ENCODE measurements at regions not wholly inside any gene's neighbourhood (a gene's known extent, or its start where the extent isn't known, plus 50 kb on each side); places are given as distances from the start of the nearest gene placed in this dataset.
"Not testable (repeated sequence)": the region's sequence is repeated elsewhere in the genome, so short reads cannot be mapped to it uniquely, and the experiment has no call there.

- not testable (repeated sequence) for H3K27me3 ChIP-seq (ENCODE audit: insufficient read depth, low read length); H3K4me1 ChIP-seq (ENCODE audit: insufficient read depth, low read length); H3K9me3 ChIP-seq (ENCODE audit: low read length); H3K36me3 ChIP-seq (ENCODE audit: insufficient read depth, low read length); H3K4me3 ChIP-seq (ENCODE audit: low read length); H2AFZ ChIP-seq (ENCODE audit: low read depth, low read length)
Measured at GRCh38 chr2:7441841-7442240, 524.6 kb downstream of the RNF144A start.

- H3K4me3 ChIP-seq (ENCODE audit: low read length), result no peak overlapping the region
- no peaks in the 10 kb centered on the region for H3K36me3 ChIP-seq (ENCODE audit: insufficient read depth, low read length)
- H3K27me3 ChIP-seq (ENCODE audit: insufficient read depth, low read length), result no peaks in the 10 kb centered on the region
- no peaks in the 10 kb centered on the region for H3K9me3 ChIP-seq (ENCODE audit: low read length)
- no peak overlapping the region for H2AFZ ChIP-seq (ENCODE audit: low read depth, low read length)
- H3K4me1 ChIP-seq (ENCODE audit: insufficient read depth, low read length), result no peaks in the 10 kb centered on the region
Measured at GRCh38 chr2:7444626-7445025, 527.4 kb downstream of the RNF144A start.

GRCh38 chr2:7448578-7449264 lies 531.5 kb downstream of the RNF144A start:
- H3K9me3 ChIP-seq (ENCODE audit: low read length), result no peaks in the 10 kb centered on the region

GRCh38 chr2:7449298-7449697 lies 532.1 kb downstream of the RNF144A start:
- Histone ChIP-seq H3K4me1 (ENCODE audit: insufficient read depth, low read length) (no peaks in the 10 kb centered on the region), H3K9me3 (ENCODE audit: low read length) (no peaks in the 10 kb centered on the region), H3K27me3 (ENCODE audit: insufficient read depth, low read length) (no peaks in the 10 kb centered on the region), H2AFZ (ENCODE audit: low read depth, low read length) (no peak overlapping the region), H3K4me3 (ENCODE audit: low read length) (no peak overlapping the region), H3K36me3 (ENCODE audit: insufficient read depth, low read length) (no peaks in the 10 kb centered on the region)

More at GRCh38 chr2:7448578-7449264, 531.5 kb downstream of the RNF144A start:
- Histone ChIP-seq H3K4me1 (ENCODE audit: insufficient read depth, low read length) (no peaks in the 10 kb centered on the region), H3K36me3 (ENCODE audit: insufficient read depth, low read length) (no peaks in the 10 kb centered on the region), H2AFZ (ENCODE audit: low read depth, low read length) (no peak overlapping the region), H3K27me3 (ENCODE audit: insufficient read depth, low read length) (no peaks in the 10 kb centered on the region), H3K4me3 (ENCODE audit: low read length) (no peak overlapping the region)

- no peaks in the 10 kb centered on the region for H3K36me3 ChIP-seq (ENCODE audit: insufficient read depth, low read length)
- H3K9me3 ChIP-seq (ENCODE audit: low read length), result no peaks in the 10 kb centered on the region
- no peaks in the 10 kb centered on the region for H3K4me1 ChIP-seq (ENCODE audit: insufficient read depth, low read length)
- H3K4me3 ChIP-seq (ENCODE audit: low read length), result no peak overlapping the region
- H2AFZ ChIP-seq (ENCODE audit: low read depth, low read length), result no peak overlapping the region
- no peaks in the 10 kb centered on the region for H3K27me3 ChIP-seq (ENCODE audit: insufficient read depth, low read length)
Measured at GRCh38 chr2:7450188-7450832, 533.1 kb downstream of the RNF144A start.

- Histone ChIP-seq H3K36me3 (ENCODE audit: insufficient read depth, low read length) (no peaks in the 10 kb centered on the region), H3K9me3 (ENCODE audit: low read length) (no peaks in the 10 kb centered on the region), H3K4me3 (ENCODE audit: low read length) (no peak overlapping the region), H3K4me1 (ENCODE audit: insufficient read depth, low read length) (no peaks in the 10 kb centered on the region), H3K27me3 (ENCODE audit: insufficient read depth, low read length) (no peaks in the 10 kb centered on the region), H2AFZ (ENCODE audit: low read depth, low read length) (no peak overlapping the region)
Measured at GRCh38 chr2:7450833-7451190, 533.6 kb downstream of the RNF144A start.

GRCh38 chr2:7452110-7452876 lies 535.1 kb downstream of the RNF144A start:
- Histone ChIP-seq H3K4me1 (ENCODE audit: insufficient read depth, low read length) (peaks cover 6% of the 10 kb centered on the region), H3K27me3 (ENCODE audit: insufficient read depth, low read length) (no peaks in the 10 kb centered on the region), H3K9me3 (ENCODE audit: low read length) (no peaks in the 10 kb centered on the region), H3K36me3 (ENCODE audit: insufficient read depth, low read length) (no peaks in the 10 kb centered on the region), H3K4me3 (ENCODE audit: low read length) (no peak overlapping the region), H2AFZ (ENCODE audit: low read depth, low read length) (no peak overlapping the region)

- Histone ChIP-seq H3K4me1 (ENCODE audit: insufficient read depth, low read length) (peaks cover 6% of the 10 kb centered on the region), H3K27me3 (ENCODE audit: insufficient read depth, low read length) (no peaks in the 10 kb centered on the region), H3K4me3 (ENCODE audit: low read length) (no peak overlapping the region), H2AFZ (ENCODE audit: low read depth, low read length) (no peak overlapping the region), H3K36me3 (ENCODE audit: insufficient read depth, low read length) (no peaks in the 10 kb centered on the region), H3K9me3 (ENCODE audit: low read length) (no peaks in the 10 kb centered on the region)
Measured at GRCh38 chr2:7454592-7454991, 537.4 kb downstream of the RNF144A start.

GRCh38 chr2:7456762-7457161 lies 539.5 kb downstream of the RNF144A start:
- Histone ChIP-seq H3K4me1 (ENCODE audit: insufficient read depth, low read length) (peaks cover 6% of the 10 kb centered on the region), H3K36me3 (ENCODE audit: insufficient read depth, low read length) (no peaks in the 10 kb centered on the region), H3K9me3 (ENCODE audit: low read length) (no peaks in the 10 kb centered on the region), H3K27me3 (ENCODE audit: insufficient read depth, low read length) (no peaks in the 10 kb centered on the region), H2AFZ (ENCODE audit: low read depth, low read length) (no peak overlapping the region), H3K4me3 (ENCODE audit: low read length) (no peak overlapping the region)

- H3K4me1 ChIP-seq (ENCODE audit: insufficient read depth, low read length), result peaks cover 6% of the 10 kb centered on the region
- H3K27me3 ChIP-seq (ENCODE audit: insufficient read depth, low read length), result no peaks in the 10 kb centered on the region
- H3K4me3 ChIP-seq (ENCODE audit: low read length), result no peak overlapping the region
- no peaks in the 10 kb centered on the region for H3K36me3 ChIP-seq (ENCODE audit: insufficient read depth, low read length)
- no peak overlapping the region for H2AFZ ChIP-seq (ENCODE audit: low read depth, low read length)
- no peaks in the 10 kb centered on the region for H3K9me3 ChIP-seq (ENCODE audit: low read length)
Measured at GRCh38 chr2:7458066-7458465, 540.9 kb downstream of the RNF144A start.

- no peaks in the 10 kb centered on the region for H3K9me3 ChIP-seq (ENCODE audit: low read length)
- no peak overlapping the region for H3K4me3 ChIP-seq (ENCODE audit: low read length)
- H3K27me3 ChIP-seq (ENCODE audit: insufficient read depth, low read length), result no peaks in the 10 kb centered on the region
- no peaks in the 10 kb centered on the region for H3K36me3 ChIP-seq (ENCODE audit: insufficient read depth, low read length)
- H3K4me1 ChIP-seq (ENCODE audit: insufficient read depth, low read length), result no peaks in the 10 kb centered on the region
- H2AFZ ChIP-seq (ENCODE audit: low read depth, low read length), result no peak overlapping the region
Measured at GRCh38 chr2:7467782-7468447, 550.7 kb downstream of the RNF144A start.

- Histone ChIP-seq H3K27me3 (ENCODE audit: insufficient read depth, low read length) (no peaks in the 10 kb centered on the region), H3K4me3 (ENCODE audit: low read length) (no peak overlapping the region), H2AFZ (ENCODE audit: low read depth, low read length) (no peak overlapping the region), H3K4me1 (ENCODE audit: insufficient read depth, low read length) (no peaks in the 10 kb centered on the region), H3K9me3 (ENCODE audit: low read length) (no peaks in the 10 kb centered on the region), H3K36me3 (ENCODE audit: insufficient read depth, low read length) (no peaks in the 10 kb centered on the region)
Measured at GRCh38 chr2:7468448-7468828, 551.2 kb downstream of the RNF144A start.

GRCh38 chr2:7468955-7469354 lies 551.7 kb downstream of the RNF144A start:
- no peaks in the 10 kb centered on the region for H3K27me3 ChIP-seq (ENCODE audit: insufficient read depth, low read length)
- no peaks in the 10 kb centered on the region for H3K4me1 ChIP-seq (ENCODE audit: insufficient read depth, low read length)
- H3K9me3 ChIP-seq (ENCODE audit: low read length), result no peaks in the 10 kb centered on the region
- no peak overlapping the region for H2AFZ ChIP-seq (ENCODE audit: low read depth, low read length)
- H3K36me3 ChIP-seq (ENCODE audit: insufficient read depth, low read length), result no peaks in the 10 kb centered on the region
- H3K4me3 ChIP-seq (ENCODE audit: low read length), result no peak overlapping the region

All from neuron (in vitro differentiated cells).